Colonic mucosa (tissue), 4 donors: ENCODE measurements at regions not wholly inside any gene's neighbourhood (a gene's known extent, or its start where the extent isn't known, plus 50 kb on each side); places are given as distances from the start of the nearest gene placed in this dataset.

Source experiments
- DNase-seq: peaks from one replicate; pipeline ENCODE4 v3.0.0-alpha.2; 2020
- H3K27ac ChIP-seq: fragments of 200-600 bp; one replicate; pipeline ENCODE4 v1.8.0; 2021
- H3K27me3 ChIP-seq: fragments of 200-600 bp; one replicate; pipeline ENCODE4 v1.8.0; 2021
- H3K36me3 ChIP-seq: fragments of 200-600 bp; one replicate; pipeline ENCODE4 v1.8.0; 2021
- H3K4me1 ChIP-seq: fragments of 200-600 bp; one replicate; pipeline ENCODE4 v1.8.0; 2021; ENCODE audit warnings: mild to moderate bottlenecking
- H3K4me3 ChIP-seq: fragments of 200-600 bp; one replicate; pipeline ENCODE4 v1.8.0; 2021
- H3K9ac ChIP-seq, 2 donors: one replicate each; pipeline ENCODE4 v1.7.0; 2013; ENCODE audit warnings: control low read depth in 2 of 2, low read depth in 2 of 2, low read length in 2 of 2
- H3K9me3 ChIP-seq: fragments of 200-600 bp; one replicate; pipeline ENCODE4 v1.8.0; 2021
- CTCF ChIP-seq: fragments of 200-600 bp; IDR thresholded peaks from one replicate; pipeline ENCODE4 v1.8.0; 2022; ENCODE audit warnings: antibody characterized with exemption, mild to moderate bottlenecking
- intact Hi-C: fragments of 100-400 bp; cut with DNase I; formaldehyde crosslinking; loops from one replicate; pipeline ENCODE4 v1.14.1; 2022
- donor health status: healthy.
- donor health status: DM: no; HTN: no; CAD: no.
- donor health status: DM: no; HTN: no; CAD: no.

GRCh38 chr16:86709902-86710601, 131.7 kb downstream of the FOXL1 start:
- no peak for TF ChIP-seq CTCF

DNA sequence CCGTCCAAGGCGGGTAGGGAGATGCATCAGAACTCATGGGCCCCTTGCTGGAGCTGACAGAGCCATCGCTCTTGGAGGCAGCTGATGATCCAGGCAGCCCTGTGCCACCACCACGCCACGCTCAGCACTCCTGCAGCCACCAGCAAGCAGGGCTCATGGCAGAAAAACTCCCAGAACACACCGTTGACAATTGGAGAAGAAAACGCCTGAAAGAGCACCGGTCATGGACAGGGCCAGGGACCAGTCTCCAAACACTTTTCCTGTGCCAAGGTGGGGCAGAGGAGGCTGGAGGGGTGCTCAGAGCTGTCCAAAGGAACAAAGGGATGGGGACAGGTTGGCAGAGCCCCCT, 132.2 kb downstream of the FOXL1 start:
- H3K36me3 ChIP-seq: no peaks in the 10 kb centered on the region
- H3K9ac ChIP-seq: no peak overlapping the region
- no peaks in the 10 kb centered on the region for H3K4me1 ChIP-seq
- H3K27me3 ChIP-seq: no peaks in the 10 kb centered on the region
- no peak overlapping the region for H3K27ac ChIP-seq
- H3K9me3 ChIP-seq: no peaks in the 10 kb centered on the region
- no peak for TF ChIP-seq CTCF
- DNase-seq: no peak
- intact Hi-C loops: no loop called here
- H3K4me3 ChIP-seq: no peak overlapping the region

More at GRCh38 chr16:86709902-86710601, 131.7 kb downstream of the FOXL1 start:
- Histone ChIP-seq H3K9me3 (no peaks in the 10 kb centered on the region), H3K4me3 (no peak overlapping the region), H3K36me3 (no peaks in the 10 kb centered on the region), H3K27me3 (no peaks in the 10 kb centered on the region), H3K27ac (no peak overlapping the region), H3K4me1 (no peaks in the 10 kb centered on the region), H3K9ac (no peak overlapping the region)
- DNase-seq: no peak
- intact Hi-C loops: no loop called here

DNA sequence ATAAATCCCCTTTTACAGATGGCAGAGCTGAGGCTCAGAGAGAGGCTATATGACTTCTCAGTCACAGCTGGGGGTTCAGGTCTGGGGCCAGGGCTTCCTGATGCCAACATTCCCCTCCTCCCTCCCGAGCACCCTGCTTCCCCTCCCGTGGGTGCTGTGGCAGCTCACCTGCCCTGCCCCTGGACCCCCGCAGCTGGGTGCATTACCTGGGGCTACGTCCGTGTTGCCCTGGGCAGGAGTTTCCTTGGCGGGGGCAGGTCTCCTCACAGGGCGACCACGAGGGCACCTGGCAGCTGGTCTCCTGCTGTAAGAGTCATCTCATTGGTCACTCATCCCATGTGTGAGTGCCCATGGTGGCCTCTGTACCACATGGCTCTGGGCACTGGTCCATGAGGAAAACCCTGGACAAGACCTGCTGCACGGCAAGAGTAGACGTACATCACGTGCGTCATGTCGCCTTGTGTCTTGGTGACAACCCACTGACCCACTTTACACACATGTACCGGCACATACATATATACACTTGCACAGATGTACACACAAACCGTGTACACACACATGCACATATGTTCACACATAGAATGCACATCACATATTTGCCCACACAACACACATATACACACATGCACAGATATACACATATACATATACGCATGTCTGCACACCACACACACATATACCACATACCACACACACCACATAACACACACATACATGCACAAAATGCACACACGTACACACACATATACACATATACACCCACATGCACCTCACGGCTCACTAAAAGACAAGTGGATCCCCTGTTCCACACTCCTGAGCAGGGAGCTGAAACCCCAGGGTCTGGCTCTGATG, 134.0 kb downstream of the FOXL1 start:
- no peaks in the 10 kb centered on the region for H3K4me1 ChIP-seq
- intact Hi-C loops: no loop called here
- H3K9ac ChIP-seq: no peak overlapping the region
- no peak for DNase-seq
- H3K9me3 ChIP-seq: no peaks in the 10 kb centered on the region
- no peak overlapping the region for H3K4me3 ChIP-seq
- no peaks in the 10 kb centered on the region for H3K36me3 ChIP-seq
- TF ChIP-seq CTCF: no peak
- H3K27me3 ChIP-seq: no peaks in the 10 kb centered on the region
- no peak overlapping the region for H3K27ac ChIP-seq

DNA sequence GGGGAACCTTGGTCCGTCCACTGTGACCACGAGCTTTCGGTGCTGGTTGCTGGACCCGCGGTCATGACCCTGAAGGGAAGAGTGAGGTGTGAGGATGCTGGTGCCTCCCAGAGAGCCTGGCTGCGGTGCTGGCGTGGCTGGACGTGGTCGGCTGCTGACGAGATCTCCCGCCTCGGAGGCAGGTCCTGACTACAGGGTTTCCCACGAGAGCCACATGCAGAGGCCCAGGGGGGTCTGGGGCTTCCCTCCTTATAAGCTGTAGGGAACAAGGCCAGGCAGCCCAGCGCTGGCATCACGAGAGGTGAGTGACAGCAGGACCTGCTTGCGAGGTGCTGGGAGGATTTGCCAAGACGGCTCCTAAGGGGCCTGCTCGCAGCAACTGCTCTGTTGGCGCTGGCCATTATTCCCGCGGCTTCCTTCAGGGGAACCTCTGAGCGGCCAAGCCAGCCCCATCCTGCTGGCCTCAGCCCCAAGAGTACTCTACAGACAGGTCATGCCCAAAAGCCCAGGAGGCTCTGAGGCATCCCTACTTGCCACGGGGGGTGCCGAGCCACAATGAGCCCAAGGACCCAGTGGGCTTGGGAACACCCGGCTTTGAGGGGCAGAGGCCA, 134.8 kb downstream of the FOXL1 start:
- H3K9ac ChIP-seq: no peak overlapping the region
- H3K36me3 ChIP-seq: no peaks in the 10 kb centered on the region
- DNase-seq: no peak
- H3K27ac ChIP-seq: no peak overlapping the region
- no peaks in the 10 kb centered on the region for H3K4me1 ChIP-seq
- no peak overlapping the region for H3K4me3 ChIP-seq
- no peak for TF ChIP-seq CTCF
- intact Hi-C loops: no loop called here
- H3K9me3 ChIP-seq: no peaks in the 10 kb centered on the region
- no peaks in the 10 kb centered on the region for H3K27me3 ChIP-seq

GRCh38 chr16:86714166-86714565, 135.8 kb downstream of the FOXL1 start:
- no peaks in the 10 kb centered on the region for H3K9me3 ChIP-seq
- no peaks in the 10 kb centered on the region for H3K36me3 ChIP-seq
- DNase-seq: no peak
- no peaks in the 10 kb centered on the region for H3K4me1 ChIP-seq
- H3K27ac ChIP-seq: no peak overlapping the region
- TF ChIP-seq CTCF: no peak
- H3K27me3 ChIP-seq: no peaks in the 10 kb centered on the region
- H3K9ac ChIP-seq: no peak overlapping the region
- intact Hi-C loops: no loop called here
- no peak overlapping the region for H3K4me3 ChIP-seq
